ENCODE measurements at regions not wholly inside any gene's neighbourhood (a gene's known extent, or its start where the extent isn't known, plus 50 kb on each side); places are given as distances from the start of the nearest gene placed in this dataset.

GRCh38 chrX:115896362-115896761 is 274.2 kb upstream of the AGTR2 start:
- no peak for TF ChIP-seq CTCF (IDR thresholded peaks at IDR 0.05)
- TF ChIP-seq POLR2A (IDR thresholded peaks at IDR 0.05), result no peak
